GM23248 (cell line): ENCODE measurements at regions not wholly inside any gene's neighbourhood (a gene's known extent, or its start where the extent isn't known, plus 50 kb on each side); places are given as distances from the start of the nearest gene placed in this dataset.

Source experiments
- DNase-seq: peaks from one replicate; pipeline ENCODE4 v3.0.0-alpha.2; 2015
- H2AFZ ChIP-seq: fragments of 200-600 bp; sonication (generic); 2 replicates; pipeline ENCODE4 v1.6.1; 2016; ENCODE audit warnings: antibody characterized with exemption
- H3F3A ChIP-seq: fragments of 200-600 bp; sonication (generic); 2 replicates; pipeline ENCODE4 v1.6.1; 2016; ENCODE audit warnings: mild to moderate bottlenecking, antibody characterized with exemption, mixed run types; ENCODE audit not compliant: insufficient read depth
- H3K27ac ChIP-seq: fragments of 200-600 bp; sonication (generic); 2 replicates; pipeline ENCODE4 v1.5.1; 2016; ENCODE audit warnings: mild to moderate bottlenecking
- H3K27me3 ChIP-seq: fragments of 200-600 bp; sonication (generic); replicated peaks from 2 replicates; pipeline ENCODE4 v1.6.1; 2016; ENCODE audit warnings: mild to moderate bottlenecking; ENCODE audit not compliant: insufficient read depth
- H3K36me3 ChIP-seq: fragments of 200-600 bp; sonication (generic); 2 replicates; pipeline ENCODE4 v1.6.1; 2016; ENCODE audit warnings: low read depth, mild to moderate bottlenecking
- H3K4me1 ChIP-seq: fragments of 200-600 bp; sonication (generic); 2 replicates; pipeline ENCODE4 v1.6.1; 2016; ENCODE audit warnings: mild to moderate bottlenecking; ENCODE audit not compliant: insufficient read depth
- H3K4me2 ChIP-seq: fragments of 200-600 bp; sonication (generic); one replicate; pipeline ENCODE4 v1.6.1; 2016; ENCODE audit warnings: mild to moderate bottlenecking; ENCODE audit not compliant: unreplicated experiment
- H3K4me3 ChIP-seq: fragments of 200-600 bp; sonication (generic); 2 replicates; pipeline ENCODE4 v1.5.1; 2016; ENCODE audit warnings: mild to moderate bottlenecking
- H3K79me2 ChIP-seq: fragments of 200-600 bp; sonication (generic); 2 replicates; pipeline ENCODE4 v1.6.1; 2016; ENCODE audit warnings: mild to moderate bottlenecking; ENCODE audit not compliant: insufficient read depth
- H3K9ac ChIP-seq: fragments of 200-600 bp; sonication (generic); 2 replicates; pipeline ENCODE4 v1.6.1; 2016; ENCODE audit warnings: mild to moderate bottlenecking
- H3K9me2 ChIP-seq: fragments of 200-600 bp; sonication (generic); 2 replicates; pipeline ENCODE4 v1.6.1; 2016; ENCODE audit warnings: mixed run types, mild to moderate bottlenecking, moderate library complexity; ENCODE audit not compliant: insufficient read depth
- H3K9me3 ChIP-seq: fragments of 200-600 bp; sonication (generic); one replicate; pipeline ENCODE4 v1.6.1; 2017; ENCODE audit warnings: low read depth
- H4K20me1 ChIP-seq: fragments of 200-600 bp; sonication (generic); 2 replicates; pipeline ENCODE4 v1.6.0; 2016; ENCODE audit not compliant: insufficient read depth
- EZH2 ChIP-seq: fragments of 200-600 bp; sonication (generic); IDR thresholded peaks from 2 replicates; pipeline ENCODE4 v1.6.1; 2018; ENCODE audit warnings: antibody characterized with exemption, mild to moderate bottlenecking; ENCODE audit not compliant: insufficient read depth, poor library complexity, severe bottlenecking
- EZH2phosphoT487 ChIP-seq: fragments of 200-600 bp; sonication (generic); IDR thresholded peaks from 2 replicates; pipeline ENCODE4 v1.6.1; 2018; ENCODE audit warnings: antibody characterized with exemption, moderate library complexity, mild to moderate bottlenecking, low read depth; ENCODE audit not compliant: insufficient read depth
- WGBS, 2 experiments: methylation state at CpG; one replicate each; pipeline ENCODE4 v1.1.6; 2015 to 2017; ENCODE audit warnings: low lambda C conversion rate in 2 of 2, low coverage in 1 of 2; ENCODE audit errors: missing lambda C conversion rate in 2 of 2; 5-methylcytosine and 5-hydroxymethylcytosine counted together
- in situ Hi-C: fragments of 300-500 bp; cut with MboI; formaldehyde crosslinking; loops from 2 replicates; pipeline ENCODE4 v1.15.0; 2020

GRCh38 chr6:169022079-169022478, 231.6 kb downstream of the THBS2 start:
- no peak overlapping the region for H2AFZ ChIP-seq
- DNase-seq: no peak
- H3K27me3 ChIP-seq: no peaks in the 10 kb centered on the region
- H3K9ac ChIP-seq: no peak overlapping the region
- TF ChIP-seq EZH2: no peak
- no peak for TF ChIP-seq EZH2phosphoT487
- WGBS, 2 experiments: 86 to 87% methylated on average over 12 of the region's 12 CpGs
- no peak overlapping the region for H3K4me3 ChIP-seq
- no peak overlapping the region for H3K27ac ChIP-seq
- no peak overlapping the region for H3K4me2 ChIP-seq
- no peaks in the 10 kb centered on the region for H3F3A ChIP-seq
- no peaks in the 10 kb centered on the region for H4K20me1 ChIP-seq
- H3K9me2 ChIP-seq: no peaks in the 10 kb centered on the region
- H3K36me3 ChIP-seq: no peaks in the 10 kb centered on the region
- in situ Hi-C loops: no loop called here
- no peaks in the 10 kb centered on the region for H3K79me2 ChIP-seq
- H3K9me3 ChIP-seq: no peaks in the 10 kb centered on the region
- no peaks in the 10 kb centered on the region for H3K4me1 ChIP-seq

GRCh38 chr6:169020821-169021220, 232.8 kb downstream of the THBS2 start:
- H3K9me2 ChIP-seq: no peaks in the 10 kb centered on the region
- in situ Hi-C loops: no loop called here
- no peak for DNase-seq
- no peak overlapping the region for H3K9ac ChIP-seq
- H3K4me3 ChIP-seq: no peak overlapping the region
- H3K4me2 ChIP-seq: no peak overlapping the region
- no peaks in the 10 kb centered on the region for H3K4me1 ChIP-seq
- H3K27me3 ChIP-seq: no peaks in the 10 kb centered on the region
- TF ChIP-seq EZH2phosphoT487 (no peak), EZH2 (no peak)
- 91 to 92% methylated on average over 8 of the region's 8 CpGs for WGBS, 2 experiments
- no peaks in the 10 kb centered on the region for H3K79me2 ChIP-seq
- H3K9me3 ChIP-seq: no peaks in the 10 kb centered on the region
- H3F3A ChIP-seq: no peaks in the 10 kb centered on the region
- no peaks in the 10 kb centered on the region for H3K36me3 ChIP-seq
- no peak overlapping the region for H2AFZ ChIP-seq
- no peak overlapping the region for H3K27ac ChIP-seq
- no peaks in the 10 kb centered on the region for H4K20me1 ChIP-seq

- Histone ChIP-seq H2AFZ (no peak overlapping the region), H3K79me2 (no peaks in the 10 kb centered on the region), H3K9ac (no peak overlapping the region), H3K36me3 (no peaks in the 10 kb centered on the region), H3K4me1 (no peaks in the 10 kb centered on the region), H3K27me3 (no peaks in the 10 kb centered on the region), H3K9me2 (no peaks in the 10 kb centered on the region), H3F3A (no peaks in the 10 kb centered on the region), H3K9me3 (no peaks in the 10 kb centered on the region), H3K4me2 (no peak overlapping the region), H4K20me1 (no peaks in the 10 kb centered on the region), H3K27ac (no peak overlapping the region), H3K4me3 (no peak overlapping the region)
- in situ Hi-C loops: no loop called here
- 54 to 60% methylated on average over 9 of the region's 9 CpGs for WGBS, 2 experiments
- TF ChIP-seq EZH2phosphoT487: no peak
- no peak for TF ChIP-seq EZH2
- no peak for DNase-seq
Observed at GRCh38 chr6:169019727-169020491, 233.7 kb downstream of the THBS2 start.

GRCh38 chr6:169019111-169019510, 234.5 kb downstream of the THBS2 start:
- Histone ChIP-seq H3K79me2 (no peaks in the 10 kb centered on the region), H4K20me1 (no peaks in the 10 kb centered on the region), H3K4me3 (no peak overlapping the region), H3K4me1 (no peaks in the 10 kb centered on the region), H3K9me2 (no peaks in the 10 kb centered on the region), H3K9me3 (no peaks in the 10 kb centered on the region), H3K36me3 (no peaks in the 10 kb centered on the region), H2AFZ (no peak overlapping the region), H3K27me3 (no peaks in the 10 kb centered on the region), H3F3A (no peaks in the 10 kb centered on the region), H3K4me2 (no peak overlapping the region), H3K9ac (no peak overlapping the region), H3K27ac (no peak overlapping the region)
- TF ChIP-seq EZH2: no peak
- no peak for TF ChIP-seq EZH2phosphoT487
- WGBS, 2 experiments: 82 to 88% methylated on average over 3 of the region's 3 CpGs
- in situ Hi-C loops: no loop called here
- DNase-seq: no peak

- Histone ChIP-seq H3K36me3 (no peaks in the 10 kb centered on the region), H3K4me3 (no peak overlapping the region), H2AFZ (no peak overlapping the region), H4K20me1 (no peaks in the 10 kb centered on the region), H3F3A (no peaks in the 10 kb centered on the region), H3K4me1 (no peaks in the 10 kb centered on the region), H3K4me2 (no peak overlapping the region), H3K9me2 (no peaks in the 10 kb centered on the region), H3K9ac (no peak overlapping the region), H3K79me2 (no peaks in the 10 kb centered on the region), H3K27ac (no peak overlapping the region), H3K9me3 (no peaks in the 10 kb centered on the region), H3K27me3 (no peaks in the 10 kb centered on the region)
- TF ChIP-seq EZH2phosphoT487: no peak
- no peak for TF ChIP-seq EZH2
- DNase-seq: no peak
- in situ Hi-C loops: no loop called here
Observed at GRCh38 chr6:169016758-169017157, 236.9 kb downstream of the THBS2 start.
